Neural progenitor cell (in vitro differentiated cells): ENCODE measurements at regions not wholly inside any gene's neighbourhood (a gene's known extent, or its start where the extent isn't known, plus 50 kb on each side); places are given as distances from the start of the nearest gene placed in this dataset.

ENCODE experiments used
- CTCF ChIP-seq: fragments of 200-600 bp; sonication (generic); IDR thresholded peaks from 2 replicates; pipeline ENCODE4 v1.5.1; 2017; ENCODE audit warnings: antibody characterized with exemption, mild to moderate bottlenecking
- EZH2 ChIP-seq: fragments of 200-600 bp; sonication (generic); IDR thresholded peaks from 2 replicates; pipeline ENCODE4 v1.6.1; 2017; ENCODE audit warnings: antibody characterized with exemption, mild to moderate bottlenecking, moderate library complexity
- EZH2phosphoT487 ChIP-seq: fragments of 200-600 bp; sonication (generic); IDR thresholded peaks from 2 replicates; pipeline ENCODE4 v1.6.1; 2017; ENCODE audit warnings: antibody characterized with exemption

- TF ChIP-seq CTCF (no peak), EZH2phosphoT487 (no peak), EZH2 (no peak)
Measured at GRCh38 chr4:126486377-126486776, 1146.4 kb upstream of the INTU start.
